DMS153 (cell line): ENCODE measurements at regions not wholly inside any gene's neighbourhood (a gene's known extent, or its start where the extent isn't known, plus 50 kb on each side); places are given as distances from the start of the nearest gene placed in this dataset.

Experiments used
- DNase-seq: peaks from one replicate; lab custom pipeline; 2025; lab: John Stamatoyannopoulos, UW

- no peak for DNase-seq
Observed at GRCh38 chr9:28834156-28834555, 1260.9 kb upstream of the C9orf72 start.

- DNase-seq: no peak
Observed at GRCh38 chr9:28839778-28840430, 1266.6 kb upstream of the C9orf72 start.

GRCh38 chr9:28841775-28842174 is 1268.5 kb upstream of the C9orf72 start:
- no peak for DNase-seq

GRCh38 chr9:28847331-28847730 is 1274.0 kb upstream of the C9orf72 start:
- no peak for DNase-seq

- DNase-seq: no peak
Observed at GRCh38 chr9:28848671-28849070, 1275.4 kb upstream of the C9orf72 start.

- no peak for DNase-seq
Observed at GRCh38 chr9:28853477-28853876, 1280.2 kb upstream of the C9orf72 start.

GRCh38 chr9:28866951-28867350 is 1293.7 kb upstream of the C9orf72 start:
- DNase-seq: no peak

GRCh38 chr9:28868228-28868990 is 1295.1 kb upstream of the C9orf72 start:
- DNase-seq: no peak

GRCh38 chr9:28882529-28882928 is 1309.2 kb upstream of the C9orf72 start:
- no peak for DNase-seq

- no peak for DNase-seq
Observed at GRCh38 chr9:28883234-28883633, 1310.0 kb upstream of the C9orf72 start.

GRCh38 chr9:28887188-28887884 is 1314.1 kb upstream of the C9orf72 start:
- no peak for DNase-seq

GRCh38 chr9:28888806-28889205 is 1315.5 kb upstream of the C9orf72 start:
- DNase-seq: no peak

- DNase-seq: no peak
Observed at GRCh38 chr9:28892538-28892937, 1319.3 kb upstream of the C9orf72 start.

GRCh38 chr9:28899267-28899666 is 1326.0 kb upstream of the C9orf72 start:
- no peak for DNase-seq

- no peak for DNase-seq
Observed at GRCh38 chr9:28899926-28900325, 1326.6 kb upstream of the C9orf72 start.

GRCh38 chr9:28900406-28900805 is 1327.1 kb upstream of the C9orf72 start:
- DNase-seq: no peak

- no peak for DNase-seq
Observed at GRCh38 chr9:28909526-28909925, 1336.2 kb upstream of the C9orf72 start.

- no peak for DNase-seq
Observed at GRCh38 chr9:28912621-28913020, 1339.3 kb upstream of the C9orf72 start.

- DNase-seq: no peak
Observed at GRCh38 chr9:28915202-28915930, 1342.1 kb upstream of the C9orf72 start.

- DNase-seq: no peak
Observed at GRCh38 chr9:28916348-28916747, 1343.1 kb upstream of the C9orf72 start.

GRCh38 chr9:28921857-28922500 is 1348.7 kb upstream of the C9orf72 start:
- no peak for DNase-seq

- no peak for DNase-seq
Observed at GRCh38 chr9:28922891-28923290, 1349.6 kb upstream of the C9orf72 start.
